GM12872 (cell line): ENCODE measurements at regions not wholly inside any gene's neighbourhood (a gene's known extent, or its start where the extent isn't known, plus 50 kb on each side); places are given as distances from the start of the nearest gene placed in this dataset.

Source experiments
- TF ChIP-seq, protein P1 (sequence below): IDR thresholded peaks from 3 replicates; pipeline ENCODE4 v1.5.1; 2011; ENCODE audit warnings: low read depth, mild to moderate bottlenecking, low read length, moderate library complexity; ENCODE audit not compliant: insufficient read depth

DNA sequence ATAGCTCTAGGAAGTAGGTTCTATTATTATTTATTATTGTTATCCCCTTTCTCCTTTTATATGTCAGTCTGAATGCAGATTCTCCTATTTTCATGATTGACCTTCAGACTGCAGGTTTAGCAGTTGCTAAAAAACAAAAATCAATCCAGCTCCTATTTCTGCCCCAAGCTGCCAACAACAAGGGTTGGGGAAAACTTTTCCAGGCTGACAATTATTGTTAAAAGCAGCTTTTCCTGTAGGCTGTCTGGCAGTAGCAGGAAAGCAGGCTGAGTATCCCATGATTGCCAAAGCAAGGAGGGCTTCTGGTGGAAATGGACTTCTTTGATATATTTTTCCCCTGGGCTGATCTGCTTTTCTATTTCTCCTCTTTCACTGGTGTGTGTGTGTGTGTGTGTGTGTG lies 78.0 kb upstream of the CTLA4 start:
- TF ChIP-seq, protein P1, sequence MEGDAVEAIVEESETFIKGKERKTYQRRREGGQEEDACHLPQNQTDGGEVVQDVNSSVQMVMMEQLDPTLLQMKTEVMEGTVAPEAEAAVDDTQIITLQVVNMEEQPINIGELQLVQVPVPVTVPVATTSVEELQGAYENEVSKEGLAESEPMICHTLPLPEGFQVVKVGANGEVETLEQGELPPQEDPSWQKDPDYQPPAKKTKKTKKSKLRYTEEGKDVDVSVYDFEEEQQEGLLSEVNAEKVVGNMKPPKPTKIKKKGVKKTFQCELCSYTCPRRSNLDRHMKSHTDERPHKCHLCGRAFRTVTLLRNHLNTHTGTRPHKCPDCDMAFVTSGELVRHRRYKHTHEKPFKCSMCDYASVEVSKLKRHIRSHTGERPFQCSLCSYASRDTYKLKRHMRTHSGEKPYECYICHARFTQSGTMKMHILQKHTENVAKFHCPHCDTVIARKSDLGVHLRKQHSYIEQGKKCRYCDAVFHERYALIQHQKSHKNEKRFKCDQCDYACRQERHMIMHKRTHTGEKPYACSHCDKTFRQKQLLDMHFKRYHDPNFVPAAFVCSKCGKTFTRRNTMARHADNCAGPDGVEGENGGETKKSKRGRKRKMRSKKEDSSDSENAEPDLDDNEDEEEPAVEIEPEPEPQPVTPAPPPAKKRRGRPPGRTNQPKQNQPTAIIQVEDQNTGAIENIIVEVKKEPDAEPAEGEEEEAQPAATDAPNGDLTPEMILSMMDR: no peak

DNA sequence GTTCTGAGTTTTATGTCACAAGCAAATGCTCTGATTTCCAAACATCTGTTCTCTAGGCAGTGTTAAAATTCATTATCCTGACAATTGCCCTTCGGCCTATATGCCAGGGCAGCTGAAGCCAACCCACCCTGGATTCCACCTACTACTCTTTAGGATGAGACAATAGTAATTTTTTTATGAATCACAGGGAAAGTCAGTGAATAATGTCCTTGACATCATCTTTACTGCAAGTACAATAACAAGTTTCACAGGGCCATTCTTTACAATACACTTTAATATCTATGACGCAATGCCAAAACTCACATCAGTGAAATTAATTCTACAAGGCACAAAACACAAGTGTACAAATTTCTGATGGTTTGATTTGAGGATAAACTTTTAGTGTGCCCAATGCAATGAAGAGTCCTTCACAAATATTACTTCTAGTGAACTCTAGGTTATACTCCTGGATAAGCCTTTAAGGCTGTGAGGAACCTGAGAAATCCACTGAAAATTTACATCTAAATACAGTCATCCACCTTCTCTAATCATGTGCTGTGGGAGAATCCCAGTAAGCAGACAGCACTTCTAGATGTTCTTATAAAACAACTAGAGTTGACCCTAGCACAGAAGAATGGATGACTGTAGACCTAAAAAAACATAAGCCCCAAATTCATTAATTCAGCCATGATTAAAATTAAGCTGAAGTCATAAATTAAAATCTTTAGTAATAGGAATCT lies 77.3 kb upstream of the CTLA4 start:
- TF ChIP-seq, protein P1: no peak

DNA sequence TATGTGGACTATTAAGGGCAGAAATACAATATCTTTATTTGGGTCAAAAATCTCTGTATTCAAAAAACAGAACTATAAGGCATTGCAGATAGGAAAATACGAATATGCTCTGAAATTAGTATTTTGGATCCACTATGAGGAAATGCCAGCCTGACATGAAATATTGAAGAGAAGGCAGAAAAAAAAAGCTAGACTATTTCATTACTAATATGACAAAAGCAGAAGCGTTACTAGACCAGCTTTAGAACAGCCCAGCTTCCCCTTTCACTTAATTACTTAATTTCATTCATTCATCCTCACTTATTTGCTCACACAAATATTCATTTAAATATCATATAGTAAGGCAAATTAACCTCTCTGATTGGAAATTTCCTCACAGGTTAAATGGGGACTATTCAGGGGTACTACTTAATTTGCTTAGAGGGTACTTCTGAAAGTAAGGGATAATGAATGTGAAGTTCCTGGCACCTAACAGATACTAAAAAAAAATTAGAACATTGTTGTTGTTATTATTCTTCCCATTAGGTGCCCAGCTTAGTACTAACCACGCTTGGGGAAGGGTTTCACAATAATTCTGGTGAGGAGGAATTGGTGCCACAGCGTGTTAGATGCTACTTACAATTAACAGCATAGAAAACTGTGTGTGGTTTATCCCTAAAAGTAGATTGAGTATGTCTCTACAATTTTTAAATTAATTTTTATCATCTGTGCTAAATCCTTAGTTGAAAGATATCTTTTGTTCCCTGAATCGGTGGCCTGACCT lies 71.1 kb upstream of the CTLA4 start:
- TF ChIP-seq, protein P1: no peak

DNA sequence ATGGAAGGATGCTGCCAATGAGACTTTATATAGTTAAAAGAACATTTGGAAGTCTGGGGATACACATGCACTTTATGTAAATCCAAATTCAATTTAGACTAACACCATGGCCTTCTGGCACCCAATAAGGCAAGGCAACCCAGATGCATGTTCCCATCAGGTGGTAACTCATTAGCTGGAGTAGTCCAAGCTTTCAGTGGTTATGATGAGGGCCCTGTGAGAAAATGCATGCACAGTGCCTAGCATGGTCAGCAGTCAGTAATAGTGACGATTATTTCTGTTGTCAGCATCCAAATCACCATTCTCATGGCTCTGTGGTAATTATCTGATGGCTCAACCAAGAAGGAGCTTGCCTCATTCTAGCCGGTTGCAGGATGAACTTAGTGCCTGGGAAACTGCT lies 70.3 kb upstream of the CTLA4 start:
- TF ChIP-seq, protein P1: no peak

DNA sequence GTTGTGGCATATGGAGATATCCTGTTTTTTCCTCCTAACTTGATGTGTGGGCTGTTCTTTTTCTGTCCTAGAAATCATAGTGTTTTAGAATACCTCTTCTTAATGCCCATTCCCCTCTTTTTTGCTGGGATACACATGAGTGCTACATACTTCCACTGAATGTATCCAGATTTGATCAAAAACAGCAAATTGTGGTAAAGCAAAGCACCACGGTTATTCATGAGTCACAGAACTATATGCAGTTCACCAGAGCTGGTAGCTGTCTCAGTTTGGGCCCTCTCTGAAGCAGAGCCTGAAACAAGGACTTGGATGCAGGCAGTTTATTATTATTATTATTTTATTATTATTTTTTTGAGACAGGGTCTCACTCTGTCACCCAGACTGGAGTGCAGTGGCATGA lies 69.9 kb upstream of the CTLA4 start:
- TF ChIP-seq, protein P1: no peak

DNA sequence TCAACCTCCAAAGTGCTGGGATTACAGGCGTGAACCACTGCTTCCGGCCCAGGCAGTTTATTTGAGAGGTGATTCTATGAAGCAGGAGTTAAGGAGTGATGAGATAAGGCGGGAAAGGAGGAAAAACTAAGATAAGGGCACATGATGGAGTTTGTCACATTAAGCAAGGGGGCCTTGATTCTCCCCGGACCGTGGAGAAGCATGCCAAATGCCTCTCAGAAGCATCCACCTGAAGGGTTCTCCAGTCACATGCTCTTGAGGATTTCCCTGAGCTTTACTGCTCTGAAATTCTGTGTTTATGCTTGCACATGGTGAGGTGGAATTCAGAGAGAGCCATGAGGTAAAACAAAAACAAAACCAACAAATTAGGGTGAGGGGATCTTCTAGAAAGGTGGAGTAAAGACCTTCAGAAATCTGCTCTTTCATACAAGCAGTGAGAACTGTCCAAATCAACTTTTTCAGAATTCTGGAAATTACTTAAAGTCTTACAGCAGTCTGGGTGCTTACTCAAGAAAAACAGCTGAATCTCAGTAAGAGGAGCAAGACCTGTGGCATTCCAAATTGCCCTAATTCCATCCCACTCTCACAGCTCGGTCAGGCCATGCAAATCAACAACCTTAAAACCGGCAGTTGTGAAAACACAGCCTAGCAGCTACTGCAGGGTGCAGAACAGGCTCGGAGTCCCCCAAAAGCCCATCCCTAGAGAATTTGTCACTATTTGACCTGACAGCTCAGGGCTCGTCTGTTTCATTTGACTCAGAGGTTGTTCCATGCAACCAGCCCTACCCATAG lies 69.1 kb upstream of the CTLA4 start:
- TF ChIP-seq, protein P1: no peak

DNA sequence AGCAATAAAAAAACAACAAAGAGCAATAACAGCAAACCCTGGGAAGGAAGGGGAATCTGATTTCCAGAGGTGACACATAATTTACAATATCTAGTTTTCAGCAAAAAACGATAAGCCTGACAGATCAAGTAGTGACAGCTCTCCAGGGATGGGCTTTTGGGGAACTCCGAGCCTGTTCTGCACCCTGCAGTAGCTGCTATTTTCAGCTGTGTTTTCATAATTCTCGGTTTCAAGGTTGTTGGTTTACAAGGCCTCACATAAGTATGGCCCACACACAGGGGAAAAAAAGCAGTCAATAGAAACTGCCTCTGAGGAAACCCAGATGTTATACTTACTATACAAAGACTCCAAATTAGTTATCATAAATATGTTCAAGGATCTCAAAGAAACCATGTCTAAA lies 67.7 kb upstream of the CTLA4 start:
- TF ChIP-seq, protein P1: no peak
